ENCODE measurements at regions not wholly inside any gene's neighbourhood (a gene's known extent, or its start where the extent isn't known, plus 50 kb on each side); places are given as distances from the start of the nearest gene placed in this dataset.
"Not testable (repeated sequence)": the region's sequence is repeated elsewhere in the genome, so short reads cannot be mapped to it uniquely, and the experiment has no call there.

- H3K4me1 Mint-ChIP-seq (ENCODE audit: low read depth), result no peaks in the 10 kb centered on the region
- H3K27me3 Mint-ChIP-seq (ENCODE audit: low read depth), result no peaks in the 10 kb centered on the region
- H3K9me3 Mint-ChIP-seq, result peaks cover 21% of the 10 kb centered on the region
- H3K27ac Mint-ChIP-seq, result no peak overlapping the region
- H3K36me3 Mint-ChIP-seq (ENCODE audit: low read depth), result no peaks in the 10 kb centered on the region
- H3K4me3 Mint-ChIP-seq, result no peak overlapping the region
These were observed 1267.0 kb upstream of the FLRT2 start for GRCh38 chr14:84262932-84263331.

GRCh38 chr14:84272290-84272721 lies 1257.6 kb upstream of the FLRT2 start:
- no peaks in the 10 kb centered on the region for H3K27me3 Mint-ChIP-seq (ENCODE audit: low read depth)
- H3K9me3 Mint-ChIP-seq, result peaks cover 10% of the 10 kb centered on the region
- H3K4me3 Mint-ChIP-seq, result no peak overlapping the region
- H3K36me3 Mint-ChIP-seq (ENCODE audit: low read depth), result no peaks in the 10 kb centered on the region
- H3K27ac Mint-ChIP-seq, result no peak overlapping the region
- H3K4me1 Mint-ChIP-seq (ENCODE audit: low read depth), result no peaks in the 10 kb centered on the region

- H3K9me3 Mint-ChIP-seq, result peaks cover 10% of the 10 kb centered on the region
- H3K27me3 Mint-ChIP-seq (ENCODE audit: low read depth), result no peaks in the 10 kb centered on the region
- no peak overlapping the region for H3K4me3 Mint-ChIP-seq
- no peaks in the 10 kb centered on the region for H3K36me3 Mint-ChIP-seq (ENCODE audit: low read depth)
- no peak overlapping the region for H3K27ac Mint-ChIP-seq
- H3K4me1 Mint-ChIP-seq (ENCODE audit: low read depth), result no peaks in the 10 kb centered on the region
These were observed 1256.8 kb upstream of the FLRT2 start for GRCh38 chr14:84273181-84273580.

GRCh38 chr14:84282618-84283017 lies 1247.3 kb upstream of the FLRT2 start:
- no peaks in the 10 kb centered on the region for H3K36me3 Mint-ChIP-seq (ENCODE audit: low read depth)
- no peaks in the 10 kb centered on the region for H3K27me3 Mint-ChIP-seq (ENCODE audit: low read depth)
- H3K4me3 Mint-ChIP-seq, result no peak overlapping the region
- peaks cover 9% of the 10 kb centered on the region for H3K9me3 Mint-ChIP-seq
- H3K27ac Mint-ChIP-seq, result no peak overlapping the region
- H3K4me1 Mint-ChIP-seq (ENCODE audit: low read depth), result no peaks in the 10 kb centered on the region

GRCh38 chr14:84288781-84289180 lies 1241.2 kb upstream of the FLRT2 start:
- no peak overlapping the region for H3K4me3 Mint-ChIP-seq
- no peak overlapping the region for H3K27ac Mint-ChIP-seq
- no peaks in the 10 kb centered on the region for H3K36me3 Mint-ChIP-seq (ENCODE audit: low read depth)
- peaks cover 10% of the 10 kb centered on the region for H3K9me3 Mint-ChIP-seq
- no peaks in the 10 kb centered on the region for H3K4me1 Mint-ChIP-seq (ENCODE audit: low read depth)
- H3K27me3 Mint-ChIP-seq (ENCODE audit: low read depth), result no peaks in the 10 kb centered on the region

GRCh38 chr14:84298663-84299195 lies 1231.2 kb upstream of the FLRT2 start:
- peaks cover 13% of the 10 kb centered on the region for H3K9me3 Mint-ChIP-seq
- no peak overlapping the region for H3K27ac Mint-ChIP-seq
- H3K27me3 Mint-ChIP-seq (ENCODE audit: low read depth), result no peaks in the 10 kb centered on the region
- no peaks in the 10 kb centered on the region for H3K4me1 Mint-ChIP-seq (ENCODE audit: low read depth)
- H3K4me3 Mint-ChIP-seq, result no peak overlapping the region
- H3K36me3 Mint-ChIP-seq (ENCODE audit: low read depth), result no peaks in the 10 kb centered on the region

GRCh38 chr14:84303140-84303539 lies 1226.8 kb upstream of the FLRT2 start:
- H3K27ac Mint-ChIP-seq, result no peak overlapping the region
- H3K4me3 Mint-ChIP-seq, result no peak overlapping the region
- no peaks in the 10 kb centered on the region for H3K27me3 Mint-ChIP-seq (ENCODE audit: low read depth)
- H3K9me3 Mint-ChIP-seq, result peaks cover 26% of the 10 kb centered on the region
- no peaks in the 10 kb centered on the region for H3K36me3 Mint-ChIP-seq (ENCODE audit: low read depth)
- H3K4me1 Mint-ChIP-seq (ENCODE audit: low read depth), result no peaks in the 10 kb centered on the region

- H3K4me1 Mint-ChIP-seq (ENCODE audit: low read depth), result no peaks in the 10 kb centered on the region
- no peaks in the 10 kb centered on the region for H3K27me3 Mint-ChIP-seq (ENCODE audit: low read depth)
- no peak overlapping the region for H3K4me3 Mint-ChIP-seq
- peaks cover 38% of the 10 kb centered on the region for H3K9me3 Mint-ChIP-seq
- no peaks in the 10 kb centered on the region for H3K36me3 Mint-ChIP-seq (ENCODE audit: low read depth)
- H3K27ac Mint-ChIP-seq, result no peak overlapping the region
These were observed 1217.4 kb upstream of the FLRT2 start for GRCh38 chr14:84312551-84312950.

GRCh38 chr14:84323450-84323849 lies 1206.5 kb upstream of the FLRT2 start:
- Mint-ChIP-seq H3K27ac (no peak overlapping the region), H3K4me1 (ENCODE audit: low read depth) (no peaks in the 10 kb centered on the region), H3K36me3 (ENCODE audit: low read depth) (no peaks in the 10 kb centered on the region), H3K27me3 (ENCODE audit: low read depth) (no peaks in the 10 kb centered on the region), H3K9me3 (peaks cover 13% of the 10 kb centered on the region), H3K4me3 (no peak overlapping the region)

GRCh38 chr14:84323978-84324377 lies 1206.0 kb upstream of the FLRT2 start:
- no peak overlapping the region for H3K27ac Mint-ChIP-seq
- no peak overlapping the region for H3K4me3 Mint-ChIP-seq
- H3K27me3 Mint-ChIP-seq (ENCODE audit: low read depth), result no peaks in the 10 kb centered on the region
- no peaks in the 10 kb centered on the region for H3K36me3 Mint-ChIP-seq (ENCODE audit: low read depth)
- H3K4me1 Mint-ChIP-seq (ENCODE audit: low read depth), result no peaks in the 10 kb centered on the region
- peaks cover 11% of the 10 kb centered on the region for H3K9me3 Mint-ChIP-seq

GRCh38 chr14:84336433-84336832 lies 1193.5 kb upstream of the FLRT2 start:
- no peaks in the 10 kb centered on the region for H3K4me1 Mint-ChIP-seq (ENCODE audit: low read depth)
- H3K27me3 Mint-ChIP-seq (ENCODE audit: low read depth), result no peaks in the 10 kb centered on the region
- no peak overlapping the region for H3K27ac Mint-ChIP-seq
- no peaks in the 10 kb centered on the region for H3K36me3 Mint-ChIP-seq (ENCODE audit: low read depth)
- H3K4me3 Mint-ChIP-seq, result no peak overlapping the region
- peaks cover 17% of the 10 kb centered on the region for H3K9me3 Mint-ChIP-seq

GRCh38 chr14:84340938-84341337 lies 1189.0 kb upstream of the FLRT2 start:
- Mint-ChIP-seq H3K36me3 (ENCODE audit: low read depth) (no peaks in the 10 kb centered on the region), H3K9me3 (peaks cover 9% of the 10 kb centered on the region), H3K27ac (no peak overlapping the region), H3K4me3 (no peak overlapping the region), H3K4me1 (ENCODE audit: low read depth) (no peaks in the 10 kb centered on the region), H3K27me3 (ENCODE audit: low read depth) (no peaks in the 10 kb centered on the region)

- H3K27ac Mint-ChIP-seq; H3K36me3 Mint-ChIP-seq (ENCODE audit: low read depth); H3K27me3 Mint-ChIP-seq (ENCODE audit: low read depth); H3K4me1 Mint-ChIP-seq (ENCODE audit: low read depth); H3K4me3 Mint-ChIP-seq: not testable (repeated sequence)
- peaks cover 11% of the 10 kb centered on the region for H3K9me3 Mint-ChIP-seq
These were observed 1188.1 kb upstream of the FLRT2 start for GRCh38 chr14:84341867-84342266.

- H3K27ac Mint-ChIP-seq, result no peak overlapping the region
- H3K4me3 Mint-ChIP-seq, result no peak overlapping the region
These were observed 1186.3 kb upstream of the FLRT2 start for GRCh38 chr14:84343656-84344055.

GRCh38 chr14:84351646-84352045 lies 1178.3 kb upstream of the FLRT2 start:
- Mint-ChIP-seq H3K36me3 (ENCODE audit: low read depth) (no peaks in the 10 kb centered on the region), H3K27me3 (ENCODE audit: low read depth) (no peaks in the 10 kb centered on the region), H3K9me3 (peaks cover 29% of the 10 kb centered on the region), H3K4me3 (no peak overlapping the region), H3K27ac (no peak overlapping the region), H3K4me1 (ENCODE audit: low read depth) (no peaks in the 10 kb centered on the region)

More at GRCh38 chr14:84343656-84344055, 1186.3 kb upstream of the FLRT2 start:
- Mint-ChIP-seq H3K9me3 (peaks cover 11% of the 10 kb centered on the region), H3K36me3 (ENCODE audit: low read depth) (no peaks in the 10 kb centered on the region), H3K4me1 (ENCODE audit: low read depth) (no peaks in the 10 kb centered on the region), H3K27me3 (ENCODE audit: low read depth) (no peaks in the 10 kb centered on the region)

- Mint-ChIP-seq H3K9me3 (peaks cover 19% of the 10 kb centered on the region), H3K27ac (no peak overlapping the region), H3K4me1 (ENCODE audit: low read depth) (no peaks in the 10 kb centered on the region), H3K4me3 (no peak overlapping the region), H3K36me3 (ENCODE audit: low read depth) (no peaks in the 10 kb centered on the region), H3K27me3 (ENCODE audit: low read depth) (no peaks in the 10 kb centered on the region)
These were observed 1168.5 kb upstream of the FLRT2 start for GRCh38 chr14:84361476-84361875.
